ENCODE measurements at regions not wholly inside any gene's neighbourhood (a gene's known extent, or its start where the extent isn't known, plus 50 kb on each side); places are given as distances from the start of the nearest gene placed in this dataset.

DNA sequence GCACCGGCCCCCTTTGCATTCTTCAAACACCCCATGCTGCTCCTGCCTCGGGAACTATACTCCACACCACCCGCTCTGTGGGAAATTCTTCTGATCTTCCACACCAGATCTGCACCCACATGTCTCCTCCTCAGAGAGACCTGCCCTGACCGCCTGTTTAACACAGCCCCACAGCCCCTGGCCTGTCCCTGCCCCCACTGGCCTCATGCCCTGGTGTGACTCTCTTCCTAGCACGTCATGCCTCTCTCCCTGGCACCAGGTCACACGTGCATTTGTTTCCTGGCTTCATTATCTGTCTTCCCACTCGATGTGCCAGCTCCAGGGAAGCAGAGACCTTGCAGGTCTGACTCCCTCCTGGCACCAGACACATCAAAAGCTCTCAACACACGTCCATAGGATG lies 79.6 kb downstream of the ANKRD60 start:
- peaks cover 0 to 78% (median 58%) of the 10 kb centered on the region in 7 donors for H3K27me3 ChIP-seq
- H3K36me3 ChIP-seq, result no peaks in the 10 kb centered on the region
- H3K27ac ChIP-seq, result no peak overlapping the region
- no peaks in the 10 kb centered on the region for H3K4me1 ChIP-seq
- peaks cover 0 to 11% (median 0%) of the 10 kb centered on the region in 11 donors for H3K9me3 ChIP-seq
- H3K4me3 ChIP-seq, result no peak overlapping the region
- DNase-seq (no peak), ATAC-seq (no peak)
- intact Hi-C loops (cut with DNase I), result no loop called here
- TF ChIP-seq, protein P1, sequence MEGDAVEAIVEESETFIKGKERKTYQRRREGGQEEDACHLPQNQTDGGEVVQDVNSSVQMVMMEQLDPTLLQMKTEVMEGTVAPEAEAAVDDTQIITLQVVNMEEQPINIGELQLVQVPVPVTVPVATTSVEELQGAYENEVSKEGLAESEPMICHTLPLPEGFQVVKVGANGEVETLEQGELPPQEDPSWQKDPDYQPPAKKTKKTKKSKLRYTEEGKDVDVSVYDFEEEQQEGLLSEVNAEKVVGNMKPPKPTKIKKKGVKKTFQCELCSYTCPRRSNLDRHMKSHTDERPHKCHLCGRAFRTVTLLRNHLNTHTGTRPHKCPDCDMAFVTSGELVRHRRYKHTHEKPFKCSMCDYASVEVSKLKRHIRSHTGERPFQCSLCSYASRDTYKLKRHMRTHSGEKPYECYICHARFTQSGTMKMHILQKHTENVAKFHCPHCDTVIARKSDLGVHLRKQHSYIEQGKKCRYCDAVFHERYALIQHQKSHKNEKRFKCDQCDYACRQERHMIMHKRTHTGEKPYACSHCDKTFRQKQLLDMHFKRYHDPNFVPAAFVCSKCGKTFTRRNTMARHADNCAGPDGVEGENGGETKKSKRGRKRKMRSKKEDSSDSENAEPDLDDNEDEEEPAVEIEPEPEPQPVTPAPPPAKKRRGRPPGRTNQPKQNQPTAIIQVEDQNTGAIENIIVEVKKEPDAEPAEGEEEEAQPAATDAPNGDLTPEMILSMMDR (IDR thresholded peaks at IDR 0.05), result no peak
- WGBS, 2 donors, result 57% methylated on average over 8 of the region's 8 CpGs

DNA sequence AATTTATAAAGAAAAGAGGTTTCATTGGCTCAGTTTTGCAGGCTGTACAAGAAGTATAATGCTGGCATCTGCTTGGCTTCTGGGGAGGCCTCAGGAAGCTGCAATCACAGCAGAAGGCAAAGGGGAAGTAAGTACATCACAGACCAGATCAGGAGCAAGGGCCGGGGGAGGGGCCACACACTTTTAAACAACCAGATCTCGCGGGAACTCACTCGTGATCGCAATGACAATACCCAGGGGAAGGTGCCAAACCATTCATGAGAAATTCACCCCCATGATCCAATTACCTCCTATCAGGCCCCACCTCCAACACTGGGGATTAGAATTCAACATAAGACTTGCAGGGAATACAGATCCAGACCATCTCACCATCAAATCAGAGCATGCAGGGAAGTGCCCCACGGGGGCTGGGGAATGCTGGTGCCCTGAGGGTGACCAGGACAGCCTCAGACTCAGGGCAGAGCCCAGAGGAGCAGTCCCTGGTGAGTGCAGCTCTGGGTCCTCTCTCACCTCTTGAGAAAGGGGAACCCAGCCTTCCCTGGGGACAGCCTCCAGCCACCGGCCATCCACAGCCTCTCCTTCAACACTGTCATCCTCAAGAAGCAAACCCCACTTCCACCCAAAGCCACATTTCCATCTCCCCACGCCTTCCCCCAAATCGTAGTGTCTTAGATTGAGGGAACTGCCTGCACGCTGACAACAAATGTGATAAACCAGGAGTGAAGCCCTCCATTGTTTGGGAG lies 80.7 kb downstream of the ANKRD60 start:
- Histone ChIP-seq H3K4me3 (no peak overlapping the region), H3K36me3 (no peaks in the 10 kb centered on the region), H3K27ac (no peak overlapping the region), H3K27me3 (peaks cover 0 to 67% (median 47%) of the 10 kb centered on the region in 7 donors), H3K9me3 (peaks cover 0 to 11% (median 0%) of the 10 kb centered on the region in 11 donors), H3K4me1 (no peaks in the 10 kb centered on the region)
- no peak for DNase-seq
- 75 to 76% methylated on average over 10 of the region's 10 CpGs for WGBS, 2 donors
- ATAC-seq, result no peak
- intact Hi-C loops (cut with DNase I), result no loop called here
- TF ChIP-seq, protein P1 (IDR thresholded peaks at IDR 0.05), result no peak

DNA sequence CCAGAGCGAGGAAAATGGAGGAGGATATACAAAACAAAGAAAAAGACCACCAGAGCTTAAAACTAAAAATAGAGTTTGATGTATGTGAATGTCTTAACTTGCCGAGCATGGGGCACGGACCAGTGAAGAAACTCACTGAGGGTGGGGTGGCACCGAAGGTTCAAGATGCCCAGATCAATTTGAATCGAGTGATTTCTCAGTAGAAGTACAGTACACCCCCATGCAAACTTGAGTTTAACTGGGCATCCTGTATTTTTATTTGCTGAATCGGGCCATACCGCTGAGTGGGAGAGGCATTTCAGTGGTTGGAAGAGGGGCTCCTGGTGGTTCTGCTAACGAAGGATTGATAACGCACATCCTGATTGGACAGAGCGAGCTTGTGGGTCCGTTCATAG lies 81.7 kb downstream of the ANKRD60 start:
- ATAC-seq (no peak), DNase-seq (no peak)
- TF ChIP-seq, protein P1 (IDR thresholded peaks at IDR 0.05), result no peak
- Histone ChIP-seq H3K27me3 (peaks cover 0 to 58% (median 40%) of the 10 kb centered on the region in 7 donors), H3K9me3 (peaks cover 0 to 11% (median 0%) of the 10 kb centered on the region in 11 donors), H3K4me1 (no peaks in the 10 kb centered on the region), H3K36me3 (no peaks in the 10 kb centered on the region), H3K4me3 (no peak overlapping the region), H3K27ac (peak overlapping the region in 2 of 10 donors; percentile 10 to 22)
- intact Hi-C loops (cut with DNase I), result no loop called here
- 87 to 90% methylated on average over 11 of the region's 11 CpGs for WGBS, 2 donors

DNA sequence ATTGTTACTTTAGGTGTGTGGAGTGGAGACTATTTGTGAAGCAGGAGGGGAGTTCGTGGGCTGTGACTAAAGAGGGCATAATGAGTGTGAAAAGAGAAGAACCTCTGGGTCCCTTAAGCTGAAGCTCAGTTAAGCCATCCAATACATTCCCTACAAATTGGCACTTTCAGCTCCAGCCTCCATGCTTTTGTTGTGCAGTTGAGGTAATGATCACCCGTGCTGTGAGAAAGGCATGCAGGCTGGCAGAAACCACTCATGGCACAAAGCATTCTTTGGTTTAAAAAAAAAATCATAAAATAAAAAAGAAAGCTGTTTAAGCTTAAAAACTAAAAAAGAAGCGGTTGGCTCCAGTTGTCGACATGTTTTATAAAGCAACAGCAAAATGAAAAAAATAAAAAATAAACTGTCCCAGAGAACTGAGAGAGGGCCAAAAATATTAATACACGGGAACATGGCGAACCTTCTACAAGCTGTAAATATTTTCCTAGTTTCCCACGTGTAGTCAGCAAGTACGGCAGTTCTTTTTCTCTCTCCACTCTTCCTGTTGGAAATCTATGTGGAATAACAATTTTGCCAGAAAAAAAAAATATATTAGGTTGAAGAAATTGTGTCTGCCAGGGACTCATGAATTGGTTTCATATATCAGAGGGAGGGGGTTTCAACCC lies 82.2 kb downstream of the ANKRD60 start:
- Histone ChIP-seq H3K9me3 (peaks cover 0 to 11% (median 0%) of the 10 kb centered on the region in 11 donors), H3K27ac (peak overlapping the region in 3 of 10 donors; percentile 10 to 22 (median 22)), H3K4me3 (no peak overlapping the region), H3K27me3 (peaks cover 0 to 53% (median 35%) of the 10 kb centered on the region in 7 donors), H3K4me1 (no peaks in the 10 kb centered on the region), H3K36me3 (no peaks in the 10 kb centered on the region)
- intact Hi-C loops (cut with DNase I), result no loop called here
- 63 to 66% methylated on average over 8 of the region's 8 CpGs for WGBS, 2 donors
- DNase-seq (no peak), ATAC-seq (peak in 1 of 8 donors; percentile 59)
- TF ChIP-seq, protein P1 (IDR thresholded peaks at IDR 0.05), result no peak

Data from heart right ventricle (tissue), 16 donors.